GM21723 (cell line): ENCODE measurements at regions not wholly inside any gene's neighbourhood (a gene's known extent, or its start where the extent isn't known, plus 50 kb on each side); places are given as distances from the start of the nearest gene placed in this dataset.
"Not testable (repeated sequence)": the region's sequence is repeated elsewhere in the genome, so short reads cannot be mapped to it uniquely, and the experiment has no call there.

ENCODE experiments used
- ATAC-seq: cut with Tn5 transposase; IDR thresholded peaks from one replicate; pipeline ENCODE4 v1.9.1; 2021; ENCODE audit warnings: mild to moderate bottlenecking, moderate library complexity; ENCODE audit not compliant: unreplicated experiment

DNA sequence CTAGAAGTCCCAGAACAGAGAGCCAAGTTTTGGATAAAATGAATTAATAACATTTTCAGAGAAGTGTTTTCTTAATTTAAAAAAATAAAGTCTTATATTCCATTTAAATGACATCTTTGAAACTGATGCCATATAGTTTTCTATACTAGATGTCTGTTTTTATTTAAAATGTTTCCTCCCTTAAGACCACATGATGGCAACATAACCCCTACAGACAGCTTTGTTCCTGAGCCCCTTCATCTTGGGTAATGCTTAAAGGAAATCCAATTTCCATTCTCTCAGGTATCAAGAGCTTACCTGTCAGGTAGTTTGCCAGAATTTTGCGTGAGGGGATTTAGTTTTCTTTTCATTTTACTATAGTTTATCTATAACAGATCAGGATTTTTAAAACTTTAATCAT, 181.4 kb upstream of the UGT8 start:
- ATAC-seq: no peak

DNA sequence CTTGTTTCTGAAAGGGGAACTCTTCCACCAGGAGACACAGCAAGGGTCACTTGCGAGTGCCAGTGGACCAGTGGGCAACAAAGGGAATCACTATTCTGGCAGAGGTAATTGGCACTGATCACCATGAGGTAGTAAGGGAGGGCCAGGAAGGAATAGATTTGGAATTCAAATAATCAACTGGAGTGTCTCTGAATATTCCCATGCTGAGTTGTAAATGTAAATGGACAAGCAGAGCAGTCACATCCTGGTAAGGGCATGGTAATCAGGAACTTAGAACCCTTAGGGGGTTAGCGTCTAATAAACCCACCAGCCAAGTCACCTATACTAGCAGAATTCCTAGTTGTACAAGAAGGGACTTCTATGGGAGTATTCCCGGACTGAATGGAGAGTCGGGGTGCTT, 178.5 kb upstream of the UGT8 start:
- ATAC-seq: no peak

DNA sequence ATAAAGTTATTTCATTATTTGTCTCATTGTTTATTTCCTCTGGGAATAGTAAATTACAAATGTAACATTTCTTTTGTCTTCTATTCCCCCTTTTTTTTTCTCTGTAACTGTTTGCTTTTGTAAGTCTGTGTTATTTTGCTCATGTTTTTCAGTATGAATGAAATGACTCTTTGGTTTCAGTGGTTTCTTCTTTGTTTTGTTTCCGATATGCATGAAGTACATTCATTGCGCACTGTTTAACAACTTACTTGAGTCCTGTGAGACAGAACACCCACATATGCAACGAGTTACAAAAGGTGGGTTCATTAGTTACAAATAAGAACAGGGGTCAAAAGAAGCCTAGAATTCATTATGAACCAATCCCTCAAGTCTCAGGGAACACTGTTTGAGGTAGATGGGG, 175.0 kb upstream of the UGT8 start:
- ATAC-seq: peak; percentile 91

DNA sequence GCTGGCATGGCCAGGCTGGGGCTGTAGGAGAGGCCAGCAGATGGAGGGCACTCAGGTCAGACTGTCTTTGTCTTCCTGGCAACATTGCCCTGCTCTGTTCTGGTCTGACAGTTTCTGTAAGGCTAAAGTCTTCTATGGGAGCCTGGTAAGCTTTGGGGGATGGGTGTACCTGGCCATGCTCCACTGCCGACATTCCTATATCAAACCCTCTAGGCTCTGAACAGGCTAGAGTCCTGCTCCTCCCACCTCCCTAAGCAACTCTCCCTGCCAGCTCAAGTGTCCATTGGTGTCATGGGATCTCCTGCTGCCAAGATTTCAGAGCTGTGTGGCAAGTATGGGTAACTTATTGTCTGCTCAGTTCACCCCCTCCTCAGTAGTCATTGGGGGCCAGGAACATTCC, 163.5 kb upstream of the UGT8 start:
- ATAC-seq: no peak

DNA sequence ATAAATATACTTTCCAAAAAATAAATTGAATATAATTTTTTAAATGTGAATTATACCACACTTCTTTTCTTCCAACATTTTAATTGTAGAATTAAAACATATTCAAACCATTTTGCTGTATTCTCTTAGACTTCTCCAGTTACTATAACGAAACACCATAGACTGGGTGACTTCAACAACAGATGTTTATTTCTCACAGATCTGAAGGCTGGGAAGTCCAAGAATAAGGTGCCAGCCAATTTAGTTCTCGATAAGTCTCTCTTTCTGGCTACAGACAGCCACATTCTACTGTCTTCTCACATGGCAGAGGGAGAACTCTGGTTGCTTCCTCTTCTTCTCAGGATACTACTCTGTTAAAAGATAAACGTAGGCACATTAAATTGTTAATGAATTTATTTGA, 155.8 kb upstream of the UGT8 start:
- no peak for ATAC-seq

DNA sequence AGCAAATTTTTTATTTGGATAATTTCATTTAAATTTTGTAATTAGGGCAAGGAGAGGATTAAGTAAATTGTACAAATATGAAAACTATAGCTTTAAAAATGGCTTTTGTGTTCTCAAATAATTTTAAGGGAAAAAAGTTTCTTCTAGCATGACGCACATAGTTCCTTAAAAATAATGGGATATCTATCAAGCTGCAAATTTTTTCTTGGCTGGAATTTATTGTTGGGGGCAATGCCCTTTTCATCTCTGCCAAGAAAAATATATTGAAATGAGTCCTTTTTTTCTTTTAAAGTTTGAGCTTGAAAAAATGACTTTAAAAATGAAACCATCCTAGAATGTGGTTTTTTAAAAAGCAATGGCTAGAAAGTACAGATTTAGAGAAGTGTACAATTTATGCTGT, 154.4 kb upstream of the UGT8 start:
- no peak for ATAC-seq

DNA sequence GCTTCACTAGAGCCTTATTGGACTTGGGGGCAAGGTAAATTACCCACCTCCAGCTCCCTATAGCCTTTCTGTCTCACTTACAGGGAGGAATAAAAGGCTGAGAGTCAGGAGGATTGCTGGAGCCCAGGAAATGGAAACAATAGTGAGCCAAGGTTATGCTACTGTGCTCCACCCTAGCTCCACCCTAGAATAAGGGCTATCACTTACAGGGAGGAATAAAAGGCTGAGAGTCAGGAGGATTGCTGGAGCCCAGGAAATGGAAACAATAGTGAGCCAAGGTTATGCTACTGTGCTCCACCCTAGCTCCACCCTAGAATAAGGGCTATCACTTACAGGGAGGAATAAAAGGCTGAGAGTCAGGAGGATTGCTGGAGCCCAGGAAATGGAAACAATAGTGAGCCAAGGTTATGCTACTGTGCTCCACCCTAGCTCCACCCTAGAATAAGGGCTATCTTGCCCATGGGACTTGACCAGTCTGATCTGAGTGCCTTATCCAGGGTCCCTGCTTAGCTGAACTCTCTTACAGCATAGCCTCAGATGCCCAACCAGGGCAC, 150.6 kb upstream of the UGT8 start:
- ATAC-seq: not testable (repeated sequence)

DNA sequence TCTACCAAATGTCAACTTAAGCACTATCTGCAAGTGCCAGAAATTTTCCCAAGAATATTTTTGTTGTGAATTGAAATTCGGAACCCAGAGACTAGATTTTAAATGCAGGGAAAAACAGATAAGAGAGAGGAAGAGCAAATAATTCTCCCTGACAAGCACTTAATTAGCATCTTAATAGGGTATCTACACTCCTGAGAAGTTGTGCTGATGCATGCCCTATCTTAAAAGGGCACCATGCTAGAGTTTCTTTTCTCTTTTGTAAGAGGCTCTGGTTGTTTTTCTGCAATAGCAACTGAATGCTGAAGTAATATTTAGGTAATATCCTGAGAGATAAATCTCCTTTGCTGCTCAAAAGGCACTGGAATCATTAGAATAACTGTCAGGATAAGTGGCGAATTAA, 139.9 kb upstream of the UGT8 start:
- no peak for ATAC-seq

DNA sequence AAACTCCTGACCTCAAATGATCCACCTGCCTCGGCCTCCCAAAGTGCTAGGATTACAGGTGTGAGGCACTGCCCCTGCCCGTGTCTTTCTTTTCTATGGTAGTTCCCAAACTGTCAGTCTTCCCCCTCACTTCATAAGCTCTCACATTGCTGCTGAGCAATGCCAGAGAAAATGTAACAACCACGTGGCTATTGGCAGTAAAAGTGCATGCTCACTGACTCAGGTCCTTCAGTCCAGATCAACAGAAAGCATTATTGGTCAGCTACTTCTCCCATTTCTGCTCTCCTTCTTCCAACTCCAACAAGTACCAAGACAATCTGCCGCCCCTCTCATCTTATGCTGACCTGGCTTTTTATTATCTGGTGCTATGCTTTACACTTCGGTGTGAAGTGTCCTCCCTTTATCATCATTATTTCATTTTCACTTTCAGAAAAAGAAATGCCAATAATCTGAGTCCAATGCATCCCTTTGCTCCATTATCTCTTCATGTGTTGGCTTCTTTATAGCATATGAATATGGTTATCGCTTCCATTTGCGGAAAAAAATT, 133.8 kb upstream of the UGT8 start:
- ATAC-seq: no peak

DNA sequence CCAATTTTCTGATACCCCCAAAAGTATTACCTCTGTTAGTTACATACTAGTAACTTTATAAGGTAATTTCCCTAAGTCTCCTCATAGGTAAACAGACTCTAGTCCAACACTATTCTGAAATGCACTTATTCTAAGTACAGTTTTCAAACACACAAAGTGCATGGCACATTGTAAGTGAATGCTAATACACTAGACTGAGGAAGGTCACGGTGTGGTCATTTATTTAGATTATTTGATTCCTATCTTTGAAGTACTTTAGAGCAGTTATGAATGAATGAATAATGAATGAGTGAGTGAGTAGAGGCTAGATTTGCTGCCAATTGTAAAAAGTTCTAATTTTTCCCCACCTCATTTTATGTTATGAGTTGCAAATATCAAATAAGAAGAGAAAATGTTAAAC, 132.8 kb upstream of the UGT8 start:
- ATAC-seq: no peak

DNA sequence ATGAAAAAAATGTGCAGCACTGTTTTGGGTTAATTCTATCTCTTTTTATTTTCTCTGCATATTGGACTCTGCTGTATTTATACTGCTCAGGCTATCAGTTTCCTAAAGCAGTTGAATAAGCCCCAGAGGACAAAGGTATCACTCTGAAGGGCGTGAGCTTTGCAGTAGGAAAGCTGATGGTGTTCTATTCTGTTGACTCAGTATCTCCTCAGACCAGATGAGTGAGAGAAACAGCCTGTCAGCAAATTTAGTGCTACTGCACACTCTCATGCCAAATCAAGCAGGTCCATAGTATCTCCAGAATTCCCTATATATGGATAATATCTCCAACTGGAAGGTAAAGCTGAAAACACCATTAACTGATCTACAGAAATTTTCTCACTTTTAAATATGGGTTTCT, 132.3 kb upstream of the UGT8 start:
- no peak for ATAC-seq

DNA sequence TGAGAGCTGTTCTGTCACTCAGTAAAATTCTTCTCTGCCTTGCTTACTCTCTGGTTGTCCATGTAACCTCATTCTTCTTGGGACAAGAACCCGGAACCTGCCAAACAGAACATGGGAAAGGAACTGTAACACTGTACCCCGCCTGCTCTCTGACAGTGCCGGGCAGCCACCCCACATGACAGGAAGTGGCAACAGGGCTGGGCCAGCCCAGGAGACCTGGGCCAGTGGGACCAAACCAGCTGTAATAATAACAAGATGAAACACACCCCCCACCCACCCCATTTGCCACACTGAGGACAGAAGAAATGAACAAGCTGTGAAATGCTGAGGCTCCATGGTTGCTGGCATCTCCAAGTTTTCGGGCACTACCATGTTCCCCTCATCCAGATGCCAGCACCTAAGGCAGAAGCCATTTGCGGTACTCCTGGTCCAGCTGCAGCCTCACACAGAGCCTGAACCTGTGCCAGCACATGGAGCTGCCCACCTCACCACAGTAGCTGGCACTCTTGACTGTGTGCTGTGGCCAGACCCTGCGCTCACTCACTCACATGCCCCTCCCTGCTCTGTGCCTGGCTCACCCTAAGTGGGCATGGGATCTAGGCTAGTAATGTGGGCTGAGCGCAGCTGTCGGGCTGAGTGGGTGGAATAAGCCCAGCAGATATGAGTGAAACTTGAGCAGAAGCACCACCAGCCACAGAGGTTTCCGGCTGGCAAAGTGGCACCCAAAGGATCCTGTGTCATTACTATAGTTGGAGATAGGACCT, 126.2 kb upstream of the UGT8 start:
- ATAC-seq: no peak

DNA sequence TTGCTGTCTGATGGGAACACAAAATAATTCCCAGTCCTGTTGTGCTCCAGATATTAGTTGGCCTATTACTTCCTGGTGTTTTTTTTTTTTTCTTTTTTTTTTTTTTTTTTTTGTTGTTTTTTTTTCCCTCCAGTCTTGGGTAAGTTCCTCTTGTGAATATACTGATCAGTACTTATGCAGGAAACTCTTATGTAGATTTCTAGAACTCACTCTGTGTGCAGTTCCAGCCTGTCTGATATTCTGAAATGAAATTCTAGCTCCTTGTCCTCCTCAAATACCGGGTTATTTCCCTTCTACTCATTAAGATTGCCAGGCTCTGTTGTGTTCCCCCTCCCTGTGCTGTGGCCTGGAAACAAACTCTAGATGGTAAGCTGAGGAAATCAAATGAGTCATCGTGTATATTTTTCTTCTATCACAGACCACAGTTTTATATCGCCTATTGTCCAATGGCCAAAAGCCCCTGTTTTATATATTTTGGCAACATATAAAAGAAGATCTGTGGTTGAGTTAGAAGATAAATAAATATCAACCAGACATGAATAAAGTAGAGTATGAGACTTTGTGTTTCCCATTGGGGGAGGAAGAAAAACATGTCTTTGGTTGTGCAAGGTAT, 124.3 kb upstream of the UGT8 start:
- ATAC-seq: no peak

DNA sequence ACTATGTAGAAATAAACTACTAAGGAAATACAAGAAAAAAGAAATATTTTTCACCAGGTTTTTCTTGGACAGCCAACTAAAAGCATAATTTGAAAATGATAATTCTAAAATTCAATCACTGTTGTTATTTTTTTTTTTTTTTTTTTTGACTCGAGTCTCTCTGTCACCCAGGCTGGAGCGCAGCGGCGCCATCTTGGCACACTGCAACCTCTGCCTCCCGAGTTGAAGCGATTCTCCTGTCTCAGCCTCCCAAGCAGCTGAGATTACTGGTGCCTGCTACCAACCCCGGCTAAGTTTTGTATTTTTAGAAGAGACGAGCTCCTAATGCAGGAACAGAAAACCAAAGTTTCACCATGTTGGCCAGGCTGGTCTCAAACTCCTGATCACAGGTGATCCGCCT, 122.3 kb upstream of the UGT8 start:
- ATAC-seq: no peak

DNA sequence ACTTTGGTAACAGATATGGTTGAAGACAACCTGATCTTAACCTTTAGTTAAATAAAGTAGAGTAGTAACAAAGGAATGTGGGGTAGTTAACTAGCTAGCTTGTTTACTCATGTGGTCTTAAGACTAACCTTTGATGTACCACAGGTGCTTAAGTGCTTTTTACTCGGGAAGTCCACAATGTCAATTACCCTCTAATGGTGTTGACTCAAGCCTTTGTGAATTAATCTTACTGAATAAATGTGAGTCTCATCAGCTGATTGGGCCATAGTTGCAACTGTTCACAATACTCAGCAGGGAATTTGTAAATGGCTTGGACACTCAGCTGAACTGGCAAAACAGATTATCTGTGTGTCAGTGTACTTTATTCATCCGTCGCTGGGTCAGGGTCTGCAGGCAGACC, 119.0 kb upstream of the UGT8 start:
- no peak for ATAC-seq

DNA sequence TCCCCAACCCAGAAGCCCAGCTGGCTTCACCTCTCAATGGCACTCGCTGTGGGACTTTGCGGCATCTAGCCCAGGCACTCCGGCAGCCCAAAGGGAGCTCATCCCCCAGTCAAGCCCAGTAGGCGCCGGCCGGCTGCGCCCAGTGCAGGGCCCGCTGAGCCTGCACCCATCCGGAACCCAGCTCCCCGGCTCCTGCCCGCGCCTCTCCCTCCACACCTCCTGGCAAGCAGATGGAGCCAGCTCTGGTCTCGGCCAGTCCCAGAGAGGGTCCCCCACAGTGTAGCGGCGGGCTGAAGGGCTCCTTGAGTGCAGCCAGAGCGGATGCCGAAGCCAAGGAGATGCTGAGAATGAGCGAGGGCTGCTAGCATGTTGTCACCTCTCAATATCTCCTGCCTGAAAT, 116.8 kb upstream of the UGT8 start:
- no peak for ATAC-seq

DNA sequence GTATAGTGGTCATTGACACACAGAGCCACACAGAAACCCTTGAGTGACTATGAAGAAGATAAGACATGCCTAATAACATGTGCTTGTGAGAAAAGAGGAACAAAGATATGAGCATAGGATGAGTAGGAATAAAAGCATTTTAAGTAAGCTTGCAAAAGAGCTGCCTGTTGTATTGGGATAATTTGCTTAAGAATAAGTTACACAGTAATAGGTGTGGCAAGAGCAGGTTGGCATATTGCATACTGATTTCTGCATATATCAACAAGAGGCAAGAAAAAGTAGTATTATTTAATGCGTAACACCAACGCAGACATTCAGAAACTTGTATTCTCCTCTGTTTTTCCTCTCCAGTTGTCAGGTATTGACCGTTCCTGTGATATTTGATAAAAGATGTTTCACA, 111.5 kb upstream of the UGT8 start:
- ATAC-seq: no peak

DNA sequence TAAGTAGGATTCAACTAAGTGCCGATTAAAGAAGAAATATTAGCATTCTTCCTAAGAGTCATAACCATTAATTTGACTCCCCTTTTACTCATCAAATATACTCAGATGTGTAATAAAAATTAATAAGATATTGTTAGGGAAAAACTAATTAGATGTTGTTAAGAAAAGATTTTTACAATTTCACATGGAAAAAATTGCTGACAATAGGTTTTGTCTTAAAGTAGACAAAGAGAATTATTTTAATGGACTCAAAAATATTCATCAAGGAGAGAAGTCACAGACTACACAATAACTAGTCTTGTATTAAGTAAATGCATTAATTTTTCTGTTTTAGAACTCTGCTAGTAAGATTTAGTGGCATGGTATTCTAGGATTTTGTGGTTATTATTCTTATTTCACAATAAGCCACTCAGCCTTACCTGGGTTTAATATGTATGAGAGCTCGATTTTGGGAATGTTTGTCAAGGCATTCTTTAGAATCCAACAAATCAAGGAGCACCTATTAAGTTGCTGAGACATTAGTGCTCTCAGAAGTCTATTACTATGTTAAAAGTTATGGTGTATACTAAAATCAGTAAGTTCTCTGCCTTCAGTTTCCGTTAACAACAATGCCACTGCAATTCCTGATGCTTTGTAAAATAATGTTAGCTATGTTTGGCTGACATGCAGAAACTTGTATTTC, 110.2 kb upstream of the UGT8 start:
- ATAC-seq: no peak

DNA sequence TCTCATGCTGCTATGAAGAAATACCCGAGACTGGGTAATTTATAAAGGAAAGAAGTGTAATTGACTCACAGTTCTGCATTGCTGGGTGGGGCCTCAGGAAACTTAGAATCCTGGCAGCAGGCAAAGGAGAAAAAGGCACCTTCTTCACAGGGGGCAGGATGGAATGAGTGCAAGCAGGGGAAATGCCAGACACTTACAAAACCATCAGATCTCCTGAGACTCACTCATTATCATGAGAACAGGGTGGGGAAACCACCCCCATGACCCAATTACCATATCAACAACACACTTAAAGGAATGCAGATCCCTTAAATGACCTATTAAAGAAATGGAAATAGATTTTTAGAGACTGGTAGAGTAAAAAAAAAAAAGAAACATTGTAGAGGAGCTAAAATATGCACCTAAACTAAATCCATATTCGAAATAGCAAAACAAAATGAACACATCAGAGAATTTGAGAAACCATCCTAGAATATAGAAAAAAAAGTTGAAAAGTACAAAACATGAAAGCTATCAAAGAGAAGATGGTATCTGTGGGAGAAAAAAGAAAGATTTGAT, 104.3 kb upstream of the UGT8 start:
- no peak for ATAC-seq

DNA sequence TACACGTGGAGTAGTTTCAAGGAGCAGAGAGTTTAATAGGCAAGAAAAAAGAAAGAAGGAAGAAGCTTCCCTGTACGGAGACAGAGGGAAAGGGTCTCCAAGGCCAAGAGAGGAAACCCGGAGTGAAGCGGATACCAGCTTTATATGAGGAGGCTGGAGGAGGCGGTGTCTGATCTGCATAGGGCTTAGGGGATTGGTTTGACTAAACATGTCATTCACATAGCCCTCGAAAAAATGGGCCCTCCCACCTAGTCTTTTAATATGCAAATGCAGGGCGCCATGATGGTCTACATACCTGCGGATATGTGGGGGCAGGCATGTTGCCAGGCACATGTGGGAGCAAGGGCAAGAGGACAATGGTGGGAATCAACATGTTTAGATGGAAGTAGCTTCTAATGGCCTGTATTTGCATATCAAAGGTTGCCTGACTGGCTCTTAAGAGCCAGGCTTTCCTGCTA, 103.1 kb upstream of the UGT8 start:
- no peak for ATAC-seq

DNA sequence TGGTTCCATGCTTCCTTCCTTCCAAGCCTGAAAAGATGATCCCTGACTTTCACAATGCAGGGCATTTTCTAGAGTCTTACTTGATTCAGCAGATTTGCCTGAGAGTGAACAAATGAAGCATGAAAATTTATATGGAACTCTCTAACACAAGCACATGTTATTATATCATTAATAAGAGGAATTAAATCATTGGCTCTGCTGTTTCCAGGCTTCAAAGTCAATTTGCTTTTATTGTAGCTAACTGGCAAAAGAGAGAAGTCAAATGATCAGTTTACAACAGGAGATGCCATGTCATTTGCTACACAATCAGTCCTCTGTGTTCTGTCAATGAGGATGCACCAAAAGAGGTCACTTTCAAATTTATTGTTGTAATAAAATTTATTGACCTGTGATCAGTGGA, 101.5 kb upstream of the UGT8 start:
- no peak for ATAC-seq
